ENCODE measurements at regions not wholly inside any gene's neighbourhood (a gene's known extent, or its start where the extent isn't known, plus 50 kb on each side); places are given as distances from the start of the nearest gene placed in this dataset.

DNA sequence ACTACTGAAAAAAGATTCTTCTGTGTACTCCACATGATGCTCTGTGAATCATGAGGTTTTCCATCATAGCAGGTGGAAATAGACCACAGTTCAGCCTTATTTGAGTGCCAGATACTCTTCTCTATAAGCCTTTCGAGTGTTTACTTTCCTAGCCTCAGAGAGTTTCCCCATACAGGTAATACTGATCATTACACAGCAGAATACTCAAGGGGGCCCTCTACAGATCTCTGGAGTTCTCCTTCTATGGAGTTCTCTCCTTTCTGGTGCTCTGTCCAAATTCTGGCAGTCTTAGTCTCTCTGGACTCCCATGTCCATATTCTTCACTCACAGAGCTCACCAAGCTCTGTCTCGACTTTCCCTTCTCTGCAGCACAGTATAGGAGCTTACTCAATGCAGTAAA, 175.7 kb upstream of the CARD18 start:
- Histone ChIP-seq H3K4me3 (no peak overlapping the region), H3K27ac (no peak overlapping the region)
- DNase-seq (ENCODE audit: low spot score) = no peak
- TF ChIP-seq, protein P1, sequence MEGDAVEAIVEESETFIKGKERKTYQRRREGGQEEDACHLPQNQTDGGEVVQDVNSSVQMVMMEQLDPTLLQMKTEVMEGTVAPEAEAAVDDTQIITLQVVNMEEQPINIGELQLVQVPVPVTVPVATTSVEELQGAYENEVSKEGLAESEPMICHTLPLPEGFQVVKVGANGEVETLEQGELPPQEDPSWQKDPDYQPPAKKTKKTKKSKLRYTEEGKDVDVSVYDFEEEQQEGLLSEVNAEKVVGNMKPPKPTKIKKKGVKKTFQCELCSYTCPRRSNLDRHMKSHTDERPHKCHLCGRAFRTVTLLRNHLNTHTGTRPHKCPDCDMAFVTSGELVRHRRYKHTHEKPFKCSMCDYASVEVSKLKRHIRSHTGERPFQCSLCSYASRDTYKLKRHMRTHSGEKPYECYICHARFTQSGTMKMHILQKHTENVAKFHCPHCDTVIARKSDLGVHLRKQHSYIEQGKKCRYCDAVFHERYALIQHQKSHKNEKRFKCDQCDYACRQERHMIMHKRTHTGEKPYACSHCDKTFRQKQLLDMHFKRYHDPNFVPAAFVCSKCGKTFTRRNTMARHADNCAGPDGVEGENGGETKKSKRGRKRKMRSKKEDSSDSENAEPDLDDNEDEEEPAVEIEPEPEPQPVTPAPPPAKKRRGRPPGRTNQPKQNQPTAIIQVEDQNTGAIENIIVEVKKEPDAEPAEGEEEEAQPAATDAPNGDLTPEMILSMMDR (IDR thresholded peaks at IDR 0.05) = no peak

DNA sequence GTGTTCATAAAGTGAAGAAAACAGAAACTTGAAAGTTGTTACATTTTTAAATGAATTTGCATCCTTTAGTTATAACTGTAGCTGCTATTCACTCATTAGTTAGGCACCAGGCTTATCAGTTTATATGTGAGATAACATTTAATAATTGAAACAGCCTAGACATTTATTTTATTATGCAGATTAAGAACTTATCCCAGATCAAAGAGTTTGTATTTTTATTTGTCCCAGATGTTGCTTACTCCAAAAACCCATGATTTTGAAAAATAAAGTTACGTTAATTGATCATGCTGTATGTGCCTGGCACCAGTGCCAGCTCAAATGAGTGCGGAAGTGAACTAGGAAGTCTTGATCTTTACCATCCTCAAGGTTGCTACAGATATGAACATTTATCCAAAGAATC, 172.7 kb upstream of the CARD18 start:
- DNase-seq (ENCODE audit: low spot score) = no peak
- Histone ChIP-seq H3K4me3 (no peak overlapping the region), H3K27ac (no peak overlapping the region)
- TF ChIP-seq, protein P1 (IDR thresholded peaks at IDR 0.05) = no peak

DNA sequence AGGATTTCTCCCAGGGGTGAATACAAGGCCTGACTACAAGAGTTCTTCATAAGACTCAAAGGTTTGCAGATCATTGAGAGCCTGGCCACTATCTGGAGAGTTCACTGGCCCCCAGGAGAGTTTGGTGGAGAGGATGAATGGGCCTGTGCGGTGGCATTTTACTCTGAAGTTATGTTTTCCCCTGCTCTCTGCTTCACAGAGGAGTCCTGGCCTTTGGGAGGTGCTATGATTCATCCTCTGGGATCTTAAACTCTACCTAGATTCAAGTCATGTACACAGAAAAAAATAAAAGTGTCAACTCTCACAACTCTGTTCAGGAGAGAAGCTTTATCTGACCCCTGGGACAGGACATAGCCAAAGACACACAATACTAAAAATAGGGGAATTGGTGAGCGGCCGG, 159.1 kb upstream of the CARD18 start:
- Histone ChIP-seq H3K27ac (no peak overlapping the region), H3K4me3 (no peak overlapping the region)
- TF ChIP-seq, protein P1 (IDR thresholded peaks at IDR 0.05) = no peak
- DNase-seq (ENCODE audit: low spot score) = no peak

DNA sequence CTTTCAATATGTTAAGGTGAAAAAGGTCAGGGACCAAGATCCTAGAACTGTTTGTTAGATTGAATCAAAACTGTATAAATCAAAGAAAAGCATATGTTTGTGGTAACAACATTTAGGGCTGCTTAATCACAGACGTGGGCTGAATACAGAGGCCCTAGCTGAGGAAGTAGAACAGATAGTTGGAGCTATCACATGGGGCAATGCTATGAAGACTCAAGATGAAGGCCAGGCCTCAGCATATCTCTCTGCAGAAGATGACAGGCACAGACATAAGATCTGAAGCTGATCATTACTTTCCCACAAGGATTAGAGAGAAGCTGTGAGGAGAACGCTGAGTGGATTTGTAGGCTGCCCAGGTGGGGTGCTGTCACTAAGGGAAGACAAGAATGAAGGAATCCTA, 158.6 kb upstream of the CARD18 start:
- H3K4me3 ChIP-seq = no peak overlapping the region
- no peak overlapping the region for H3K27ac ChIP-seq
- TF ChIP-seq, protein P1 (IDR thresholded peaks at IDR 0.05) = no peak
- no peak for DNase-seq (ENCODE audit: low spot score)

DNA sequence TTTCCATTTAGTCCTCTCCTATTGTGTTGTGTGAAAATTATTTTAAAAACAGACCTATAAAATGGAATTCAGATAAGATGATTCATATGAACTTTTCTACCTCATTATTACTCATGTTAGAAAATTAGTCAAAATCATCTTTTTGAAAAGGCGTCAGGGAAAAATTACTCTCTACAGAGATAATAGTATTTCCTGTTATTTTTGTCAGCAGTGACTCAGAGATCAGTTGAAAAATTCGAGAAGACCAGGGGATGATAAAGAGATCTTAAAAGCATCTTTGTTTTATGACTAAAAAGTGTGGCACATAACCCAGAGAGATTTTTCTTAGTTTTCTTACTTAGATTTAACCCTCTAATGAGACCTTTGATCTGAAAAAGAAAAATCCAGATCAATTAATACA, 157.9 kb upstream of the CARD18 start:
- TF ChIP-seq, protein P1 (IDR thresholded peaks at IDR 0.05) = no peak
- Histone ChIP-seq H3K27ac (no peak overlapping the region), H3K4me3 (no peak overlapping the region)
- DNase-seq (ENCODE audit: low spot score) = no peak

DNA sequence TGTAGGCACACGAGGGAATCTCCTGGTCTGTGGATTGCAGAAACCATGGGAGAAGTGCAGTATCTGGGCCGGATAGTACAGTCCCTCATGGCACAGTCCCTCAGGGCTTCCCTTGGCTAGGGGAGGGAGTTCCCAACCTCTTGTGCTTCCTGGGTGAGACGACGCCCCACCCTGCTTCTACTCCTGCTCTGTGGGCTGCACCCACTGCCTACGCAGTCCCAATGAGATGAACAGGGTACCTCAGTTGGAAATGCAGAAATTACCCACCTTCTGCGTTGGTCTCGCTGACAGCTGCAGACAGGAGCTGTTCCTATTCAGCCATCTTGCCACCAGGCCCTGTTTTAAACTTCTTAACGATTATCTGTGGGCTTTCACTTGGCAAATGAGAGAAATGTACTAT, 157.2 kb upstream of the CARD18 start:
- no peak for DNase-seq (ENCODE audit: low spot score)
- Histone ChIP-seq H3K4me3 (no peak overlapping the region), H3K27ac (no peak overlapping the region)
- TF ChIP-seq, protein P1 (IDR thresholded peaks at IDR 0.05) = no peak

DNA sequence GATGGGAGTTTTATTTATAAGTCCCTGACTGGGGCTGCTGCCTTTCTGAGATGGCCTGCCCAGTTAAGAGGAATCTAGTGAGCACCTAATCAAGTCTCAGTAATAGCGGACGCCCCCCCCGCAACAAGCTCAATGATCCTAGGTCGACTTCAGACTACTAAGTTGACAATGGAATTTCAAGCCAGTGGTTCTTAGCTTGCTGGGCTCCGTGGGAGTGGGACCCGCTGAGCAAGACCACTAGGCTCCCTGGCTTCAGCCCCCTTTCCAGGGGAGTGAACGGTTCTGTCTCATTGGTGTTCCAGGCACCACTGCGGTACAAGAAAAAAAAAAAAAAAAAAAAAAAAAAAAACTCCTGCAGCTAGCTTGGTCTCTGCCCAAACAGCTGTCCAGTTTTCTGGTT, 156.8 kb upstream of the CARD18 start:
- H3K27ac ChIP-seq = no peak overlapping the region
- TF ChIP-seq, protein P1 (IDR thresholded peaks at IDR 0.05) = no peak
- H3K4me3 ChIP-seq = no peak overlapping the region
- DNase-seq (ENCODE audit: low spot score) = no peak
